ENCODE measurements at regions not wholly inside any gene's neighbourhood (a gene's known extent, or its start where the extent isn't known, plus 50 kb on each side); places are given as distances from the start of the nearest gene placed in this dataset.

DNA sequence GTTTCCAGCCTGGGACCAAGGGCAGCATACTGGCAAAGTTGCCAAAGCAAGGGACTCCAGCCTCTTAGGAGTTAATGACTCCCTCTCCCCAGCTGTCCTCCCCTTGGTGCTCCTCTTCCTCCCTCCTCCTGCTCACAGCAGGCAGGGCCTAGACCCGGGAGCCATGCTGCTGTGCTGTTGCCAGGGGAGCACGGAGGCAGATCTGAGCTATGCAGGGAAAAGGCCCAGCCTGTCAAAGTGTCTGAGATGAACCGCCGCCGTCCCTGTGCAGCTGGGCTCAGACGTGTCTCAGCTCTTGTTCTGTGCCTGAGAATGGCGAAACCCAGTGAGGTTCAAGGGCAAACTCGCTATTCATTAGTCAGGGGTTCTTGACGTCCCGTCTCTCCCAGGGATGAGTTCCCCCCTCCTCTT lies 60.8 kb upstream of the POLG start:
- Mint-ChIP-seq H3K27ac (no peak overlapping the region), H3K27me3 (peaks cover 28 to 67% (median 31%) of the 10 kb centered on the region in 5 donors), H3K36me3 (no peaks in the 10 kb centered on the region), H3K9me3 (no peaks in the 10 kb centered on the region), H3K4me3 (no peak overlapping the region), H3K4me1 (peaks cover 0 to 7% (median 1%) of the 10 kb centered on the region in 7 donors)
- no peaks in the 10 kb centered on the region for H3K36me3 ChIP-seq (ENCODE audit: control insufficient read depth in 2 of 3, insufficient read depth in 3 of 3, low read length in 3 of 3)
- CTCF ChIA-PET = no interaction called here
- peaks cover 0 to 10% of the 10 kb centered on the region in 2 donors for H3K27me3 ChIP-seq (ENCODE audit: control insufficient read depth in 2 of 2, insufficient read depth in 2 of 2, low read length in 2 of 2)
- H3K27ac ChIP-seq (ENCODE audit: low read depth, low read length) = no peak overlapping the region
- H3K9me3 ChIP-seq (ENCODE audit: control insufficient read depth in 2 of 3, low read length in 3 of 3) = no peaks in the 10 kb centered on the region
- DNase-seq = no peak
- H3K4me1 ChIP-seq (ENCODE audit: control insufficient read depth in 2 of 2, insufficient read depth in 2 of 2, low read length in 2 of 2) = peaks cover 3 to 6% of the 10 kb centered on the region in 2 donors
- POLR2A ChIA-PET = no interaction called here
- H3K4me3 ChIP-seq (ENCODE audit: low read length) = no peak overlapping the region
- ATAC-seq = peak; percentile 24
- intact Hi-C loops (cut with micrococcal nuclease) = no loop called here

DNA sequence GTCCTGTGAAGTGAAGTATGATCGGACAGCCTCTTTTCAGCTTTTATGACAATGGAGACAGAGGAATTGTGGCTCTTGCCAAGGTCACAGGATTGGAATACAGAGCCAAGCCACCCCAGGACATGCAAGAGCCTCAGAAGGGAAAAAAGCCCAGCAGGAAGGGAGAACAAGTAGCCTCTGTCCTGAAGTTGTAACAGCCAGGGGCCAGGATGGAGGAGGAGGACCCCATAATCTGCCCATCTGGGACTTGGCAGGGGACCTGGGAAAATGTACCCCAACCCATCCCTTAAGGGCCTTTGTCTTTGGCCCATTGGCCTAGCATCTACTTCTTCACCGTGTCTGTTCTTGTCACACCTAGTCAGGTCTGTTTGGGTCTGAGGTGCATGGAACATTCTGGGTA lies 60.4 kb upstream of the POLG start:
- Histone ChIP-seq H3K4me1 (ENCODE audit: control insufficient read depth in 2 of 2, insufficient read depth in 2 of 2, low read length in 2 of 2) (peaks cover 3 to 6% of the 10 kb centered on the region in 2 donors), H3K27ac (ENCODE audit: low read depth, low read length) (no peak overlapping the region), H3K4me3 (ENCODE audit: low read length) (no peak overlapping the region), H3K36me3 (ENCODE audit: control insufficient read depth in 2 of 3, insufficient read depth in 3 of 3, low read length in 3 of 3) (no peaks in the 10 kb centered on the region), H3K27me3 (ENCODE audit: control insufficient read depth in 2 of 2, insufficient read depth in 2 of 2, low read length in 2 of 2) (peaks cover 0 to 10% of the 10 kb centered on the region in 2 donors), H3K9me3 (ENCODE audit: control insufficient read depth in 2 of 3, low read length in 3 of 3) (no peaks in the 10 kb centered on the region)
- POLR2A ChIA-PET = no interaction called here
- DNase-seq (no peak), ATAC-seq (no peak)
- no peak overlapping the region for H3K27ac Mint-ChIP-seq
- peaks cover 27 to 68% (median 31%) of the 10 kb centered on the region in 5 donors for H3K27me3 Mint-ChIP-seq
- intact Hi-C loops (cut with micrococcal nuclease) = no loop called here
- no peaks in the 10 kb centered on the region for H3K9me3 Mint-ChIP-seq
- no peaks in the 10 kb centered on the region for H3K36me3 Mint-ChIP-seq
- H3K4me1 Mint-ChIP-seq = peaks cover 0 to 5% (median 0%) of the 10 kb centered on the region in 7 donors
- CTCF ChIA-PET = interaction anchor here (1.2 kb wide), 1 partner anchor 36 kb away, joined by 3 read pairs; no protein-coding TSS in a partner anchor
- no peak overlapping the region for H3K4me3 Mint-ChIP-seq

DNA sequence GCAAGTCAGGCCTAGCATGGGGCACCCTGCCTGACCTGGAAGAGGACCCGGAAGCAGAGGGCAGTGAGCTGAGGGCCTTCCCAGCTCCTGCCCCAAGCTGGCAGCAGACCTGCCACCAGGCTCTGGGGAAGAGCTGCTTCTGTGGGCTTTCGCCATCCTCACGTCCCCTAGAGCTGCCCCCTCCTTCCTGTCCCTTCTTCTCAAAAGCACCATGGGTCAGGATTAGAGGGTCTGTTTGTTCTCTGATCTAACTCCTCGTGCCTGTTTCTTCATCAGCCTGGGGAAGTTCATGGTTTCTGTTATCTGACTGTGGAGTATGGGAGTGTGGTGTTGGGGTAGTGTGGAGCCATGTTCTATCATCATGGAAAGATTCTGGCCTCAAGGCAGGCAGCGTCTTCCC lies 58.4 kb upstream of the POLG start:
- Histone ChIP-seq H3K36me3 (ENCODE audit: control insufficient read depth in 2 of 3, insufficient read depth in 3 of 3, low read length in 3 of 3) (no peaks in the 10 kb centered on the region), H3K9me3 (ENCODE audit: control insufficient read depth in 2 of 3, low read length in 3 of 3) (no peaks in the 10 kb centered on the region), H3K27ac (ENCODE audit: low read depth, low read length) (no peak overlapping the region), H3K4me3 (ENCODE audit: low read length) (no peak overlapping the region), H3K27me3 (ENCODE audit: control insufficient read depth in 2 of 2, insufficient read depth in 2 of 2, low read length in 2 of 2) (no peaks in the 10 kb centered on the region), H3K4me1 (ENCODE audit: control insufficient read depth in 2 of 2, insufficient read depth in 2 of 2, low read length in 2 of 2) (no peaks in the 10 kb centered on the region)
- Mint-ChIP-seq H3K4me1 (peaks cover 0 to 2% (median 0%) of the 10 kb centered on the region in 7 donors), H3K27me3 (peaks cover 18 to 60% (median 25%) of the 10 kb centered on the region in 5 donors), H3K4me3 (no peak overlapping the region), H3K9me3 (no peaks in the 10 kb centered on the region), H3K27ac (peak overlapping the region in 1 of 9 donors; percentile 31), H3K36me3 (no peaks in the 10 kb centered on the region)
- no peak for DNase-seq
- intact Hi-C loops (cut with micrococcal nuclease) = no loop called here
- ChIA-PET CTCF (interaction anchor here (0.6 to 1.1 kb wide), 3 partner anchors 7 to 265 kb away, joined by 3 read pairs; no protein-coding TSS in a partner anchor), POLR2A (no interaction called here)
- ATAC-seq = no peak

DNA sequence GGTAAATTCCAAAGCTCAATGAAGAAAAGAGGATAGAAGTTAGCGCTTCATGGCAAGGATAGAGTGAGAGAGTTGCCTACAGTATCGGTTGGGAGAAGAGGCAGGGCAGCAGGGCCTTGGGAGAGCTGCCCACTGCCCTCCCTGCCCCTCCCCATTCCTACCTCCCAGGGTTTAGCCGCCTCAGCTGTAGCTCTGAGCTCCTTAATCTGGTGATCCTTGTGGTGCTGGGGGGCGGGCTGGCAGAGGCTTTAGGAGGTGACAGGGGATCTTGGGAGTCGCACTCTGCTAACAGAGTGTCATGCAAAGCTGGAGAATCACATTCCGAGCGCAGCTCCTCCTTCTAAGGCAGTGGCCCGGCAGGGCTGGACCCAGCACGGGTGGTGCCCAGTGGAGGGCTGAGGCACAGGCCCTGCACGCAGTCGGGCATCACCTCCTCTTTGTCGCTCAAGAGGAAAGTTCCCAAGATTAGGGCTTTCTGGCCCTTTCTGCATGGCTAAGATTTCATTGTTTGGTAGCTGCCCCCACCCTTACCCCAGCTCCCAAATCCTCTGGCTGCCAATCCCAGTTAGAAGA lies 57.1 kb upstream of the POLG start:
- H3K27ac ChIP-seq (ENCODE audit: low read depth, low read length) = no peak overlapping the region
- ATAC-seq (no peak), DNase-seq (no peak)
- no peaks in the 10 kb centered on the region for H3K9me3 ChIP-seq (ENCODE audit: control insufficient read depth in 2 of 3, low read length in 3 of 3)
- H3K4me3 ChIP-seq (ENCODE audit: low read length) = no peak overlapping the region
- H3K4me1 ChIP-seq (ENCODE audit: control insufficient read depth in 2 of 2, insufficient read depth in 2 of 2, low read length in 2 of 2) = no peaks in the 10 kb centered on the region
- no peaks in the 10 kb centered on the region for H3K36me3 Mint-ChIP-seq
- CTCF ChIA-PET = no interaction called here
- no peaks in the 10 kb centered on the region for H3K36me3 ChIP-seq (ENCODE audit: control insufficient read depth in 2 of 3, insufficient read depth in 3 of 3, low read length in 3 of 3)
- no peak overlapping the region for H3K27ac Mint-ChIP-seq
- intact Hi-C loops (cut with micrococcal nuclease) = no loop called here
- H3K4me3 Mint-ChIP-seq = no peak overlapping the region
- POLR2A ChIA-PET = no interaction called here
- no peaks in the 10 kb centered on the region for H3K27me3 ChIP-seq (ENCODE audit: control insufficient read depth in 2 of 2, insufficient read depth in 2 of 2, low read length in 2 of 2)
- peaks cover 9 to 50% (median 21%) of the 10 kb centered on the region in 5 donors for H3K27me3 Mint-ChIP-seq
- peaks cover 0 to 2% (median 0%) of the 10 kb centered on the region in 7 donors for H3K4me1 Mint-ChIP-seq
- H3K9me3 Mint-ChIP-seq = no peaks in the 10 kb centered on the region

DNA sequence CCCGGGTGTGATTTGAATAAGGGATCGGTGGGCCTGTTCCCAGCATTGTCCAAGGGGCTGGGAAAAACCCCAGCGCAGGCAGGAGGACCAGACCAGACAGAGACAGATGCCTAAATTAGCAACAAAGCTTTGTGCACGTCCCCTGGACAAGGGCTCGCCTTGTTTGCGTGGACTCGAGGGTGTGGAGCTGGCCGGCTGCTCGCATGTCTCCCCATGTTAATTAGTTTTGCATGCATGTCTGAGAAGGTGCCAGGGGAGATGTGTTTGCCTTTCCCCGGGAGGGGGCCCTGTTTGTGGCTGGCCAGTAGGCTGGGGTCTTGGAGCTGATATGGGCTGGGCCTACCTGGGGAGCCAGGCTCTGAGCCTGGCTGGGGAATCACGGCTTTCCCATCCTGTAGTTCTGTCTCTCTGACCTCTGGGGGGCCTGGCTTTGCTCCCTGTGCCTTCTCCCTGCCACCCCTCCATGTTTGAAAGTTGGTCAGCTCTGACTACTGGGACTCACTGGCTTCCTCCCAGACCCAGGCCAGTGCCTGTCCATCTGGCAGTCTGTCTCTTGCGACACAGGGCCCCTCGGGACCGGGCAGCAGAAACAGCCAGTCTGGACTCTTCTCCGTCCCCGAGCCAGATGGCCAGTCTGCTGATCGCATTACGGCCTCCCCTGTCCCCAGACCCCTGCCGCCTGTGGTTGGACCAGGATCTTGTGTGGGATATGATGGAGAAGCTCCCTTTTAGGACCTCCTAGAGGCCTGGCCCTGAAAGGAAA lies 55.4 kb upstream of the POLG start:
- H3K36me3 ChIP-seq (ENCODE audit: control insufficient read depth in 2 of 3, insufficient read depth in 3 of 3, low read length in 3 of 3) = no peaks in the 10 kb centered on the region
- H3K4me1 Mint-ChIP-seq = peaks cover 0 to 2% (median 0%) of the 10 kb centered on the region in 7 donors
- no peaks in the 10 kb centered on the region for H3K4me1 ChIP-seq (ENCODE audit: control insufficient read depth in 2 of 2, insufficient read depth in 2 of 2, low read length in 2 of 2)
- H3K36me3 Mint-ChIP-seq = no peaks in the 10 kb centered on the region
- H3K4me3 ChIP-seq (ENCODE audit: low read length) = no peak overlapping the region
- no peak overlapping the region for H3K27ac ChIP-seq (ENCODE audit: low read depth, low read length)
- intact Hi-C loops (cut with micrococcal nuclease) = no loop called here
- no peak overlapping the region for H3K27ac Mint-ChIP-seq
- H3K27me3 ChIP-seq (ENCODE audit: control insufficient read depth in 2 of 2, insufficient read depth in 2 of 2, low read length in 2 of 2) = no peaks in the 10 kb centered on the region
- ChIA-PET CTCF (interaction anchor here (1.3 kb wide), 1 partner anchor 31 kb away, joined by 3 read pairs; no protein-coding TSS in a partner anchor), POLR2A (no interaction called here)
- peaks cover 10 to 45% (median 24%) of the 10 kb centered on the region in 5 donors for H3K27me3 Mint-ChIP-seq
- no peak for ATAC-seq
- H3K4me3 Mint-ChIP-seq = no peak overlapping the region
- no peaks in the 10 kb centered on the region for H3K9me3 Mint-ChIP-seq
- H3K9me3 ChIP-seq (ENCODE audit: control insufficient read depth in 2 of 3, low read length in 3 of 3) = no peaks in the 10 kb centered on the region
- DNase-seq = no peak

DNA sequence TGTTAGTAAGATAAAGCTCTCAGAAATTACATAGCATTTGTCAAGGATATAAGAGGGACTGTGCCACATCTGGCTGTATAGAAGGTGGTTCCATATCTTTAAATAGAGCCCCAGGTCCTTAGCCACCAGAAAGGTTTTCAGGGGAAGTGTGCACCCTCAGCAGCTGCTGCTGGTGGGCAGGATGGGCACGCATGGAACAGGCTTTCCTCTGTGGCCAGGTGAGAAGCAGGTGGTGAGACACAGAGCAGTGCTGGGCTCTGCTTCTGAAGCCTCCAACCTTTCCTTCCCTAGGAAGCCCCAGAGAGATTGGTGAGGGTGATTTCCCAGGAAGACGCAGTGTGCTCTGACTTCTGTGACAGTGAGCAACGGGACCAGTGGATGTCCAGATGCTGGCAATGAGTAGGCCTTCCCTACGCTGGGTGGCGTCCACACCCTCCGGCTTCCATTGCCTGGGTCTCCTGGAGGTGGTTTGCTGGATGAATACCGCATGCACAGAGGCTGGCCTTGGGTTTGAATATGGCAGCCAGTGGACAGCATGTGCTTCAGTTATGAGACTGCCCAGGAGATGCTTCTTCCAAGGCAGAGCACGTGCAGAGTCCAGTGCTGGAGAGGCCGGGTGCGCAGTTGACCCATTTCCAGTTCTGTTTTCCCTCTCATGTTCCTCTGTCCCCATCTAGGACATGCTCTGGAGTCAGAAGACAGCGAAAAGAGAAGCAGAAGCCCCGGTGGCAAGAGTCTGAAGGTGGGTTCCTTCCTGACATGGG lies 52.7 kb upstream of the POLG start:
- Mint-ChIP-seq H3K27ac (no peak overlapping the region), H3K36me3 (no peaks in the 10 kb centered on the region), H3K9me3 (no peaks in the 10 kb centered on the region), H3K27me3 (peaks cover 8 to 41% (median 19%) of the 10 kb centered on the region in 5 donors), H3K4me3 (no peak overlapping the region), H3K4me1 (peaks cover 0 to 2% (median 0%) of the 10 kb centered on the region in 7 donors)
- Histone ChIP-seq H3K27ac (ENCODE audit: low read depth, low read length) (no peak overlapping the region), H3K27me3 (ENCODE audit: control insufficient read depth in 2 of 2, insufficient read depth in 2 of 2, low read length in 2 of 2) (no peaks in the 10 kb centered on the region), H3K36me3 (ENCODE audit: control insufficient read depth in 2 of 3, insufficient read depth in 3 of 3, low read length in 3 of 3) (no peaks in the 10 kb centered on the region), H3K4me1 (ENCODE audit: control insufficient read depth in 2 of 2, insufficient read depth in 2 of 2, low read length in 2 of 2) (no peaks in the 10 kb centered on the region), H3K9me3 (ENCODE audit: control insufficient read depth in 2 of 3, low read length in 3 of 3) (no peaks in the 10 kb centered on the region), H3K4me3 (ENCODE audit: low read length) (no peak overlapping the region)
- intact Hi-C loops (cut with micrococcal nuclease) = no loop called here
- no peak for DNase-seq
- no peak for ATAC-seq
- CTCF ChIA-PET = no interaction called here
- POLR2A ChIA-PET = no interaction called here
